ENCODE measurements at regions not wholly inside any gene's neighbourhood (a gene's known extent, or its start where the extent isn't known, plus 50 kb on each side); places are given as distances from the start of the nearest gene placed in this dataset.

DNA sequence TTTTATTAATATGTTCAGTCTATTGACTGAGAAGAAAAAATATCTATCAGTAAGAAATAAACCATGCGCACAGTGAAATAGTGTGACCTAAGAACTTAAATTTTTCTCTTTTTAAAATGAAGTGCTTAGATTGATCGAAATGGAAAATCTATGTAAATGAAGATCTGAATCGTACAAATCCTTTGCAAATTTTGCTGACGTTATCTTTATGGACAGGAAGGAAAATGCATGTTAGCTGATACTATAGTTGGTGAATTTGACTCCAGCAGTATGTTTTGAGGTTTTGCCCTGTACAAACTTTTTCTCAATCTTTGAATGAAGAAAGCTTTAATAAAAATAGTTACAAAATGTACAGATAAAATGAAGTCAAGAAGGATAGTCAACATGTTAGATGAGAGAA, 82.9 kb downstream of the NRN1 start:
- H3K9me3 ChIP-seq (ENCODE audit: control insufficient read depth, insufficient read depth, low read depth, low read length), result no peaks in the 10 kb centered on the region
- no peak for DNase-seq (ENCODE audit: low read depth in 2 of 2)
- no peak overlapping the region for H2AFZ ChIP-seq (ENCODE audit: low read length)
- no peak overlapping the region for H3K27ac ChIP-seq (ENCODE audit: insufficient read depth, low read length)
- no peaks in the 10 kb centered on the region for H4K20me1 ChIP-seq (ENCODE audit: control insufficient read depth, extremely low read depth, insufficient read depth, low read length)
- no peaks in the 10 kb centered on the region for H3K27me3 ChIP-seq (ENCODE audit: control insufficient read depth, insufficient read depth, low read length)
- no peak overlapping the region for H3K9ac ChIP-seq (ENCODE audit: insufficient read depth, low read length)
- H3K4me2 ChIP-seq (ENCODE audit: extremely low read depth, insufficient read depth, low read length), result no peak overlapping the region
- no peaks in the 10 kb centered on the region for H3K36me3 ChIP-seq (ENCODE audit: control insufficient read depth, insufficient read depth, low read length)
- no peak for TF ChIP-seq EZH2 (IDR thresholded peaks at IDR 0.05; ENCODE audit: low read length, missing control alignments)
- TF ChIP-seq, protein P1, sequence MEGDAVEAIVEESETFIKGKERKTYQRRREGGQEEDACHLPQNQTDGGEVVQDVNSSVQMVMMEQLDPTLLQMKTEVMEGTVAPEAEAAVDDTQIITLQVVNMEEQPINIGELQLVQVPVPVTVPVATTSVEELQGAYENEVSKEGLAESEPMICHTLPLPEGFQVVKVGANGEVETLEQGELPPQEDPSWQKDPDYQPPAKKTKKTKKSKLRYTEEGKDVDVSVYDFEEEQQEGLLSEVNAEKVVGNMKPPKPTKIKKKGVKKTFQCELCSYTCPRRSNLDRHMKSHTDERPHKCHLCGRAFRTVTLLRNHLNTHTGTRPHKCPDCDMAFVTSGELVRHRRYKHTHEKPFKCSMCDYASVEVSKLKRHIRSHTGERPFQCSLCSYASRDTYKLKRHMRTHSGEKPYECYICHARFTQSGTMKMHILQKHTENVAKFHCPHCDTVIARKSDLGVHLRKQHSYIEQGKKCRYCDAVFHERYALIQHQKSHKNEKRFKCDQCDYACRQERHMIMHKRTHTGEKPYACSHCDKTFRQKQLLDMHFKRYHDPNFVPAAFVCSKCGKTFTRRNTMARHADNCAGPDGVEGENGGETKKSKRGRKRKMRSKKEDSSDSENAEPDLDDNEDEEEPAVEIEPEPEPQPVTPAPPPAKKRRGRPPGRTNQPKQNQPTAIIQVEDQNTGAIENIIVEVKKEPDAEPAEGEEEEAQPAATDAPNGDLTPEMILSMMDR (conservative IDR thresholded peaks at IDR 0.05 in 1 of 2, IDR thresholded peaks at IDR 0.05 in 1 of 2; ENCODE audit: low read depth in 1 of 2, low read length in 2 of 2), result no peak
- H3K79me2 ChIP-seq (ENCODE audit: control insufficient read depth, insufficient read depth, low read length), result no peaks in the 10 kb centered on the region
- no peak overlapping the region for H3K4me3 ChIP-seq (replicated peaks in 1 of 4; ENCODE audit: control extremely low read depth in 1 of 4, insufficient read depth in 1 of 4, low read depth in 3 of 4, low read length in 4 of 4)
- no peaks in the 10 kb centered on the region for H3K4me1 ChIP-seq (ENCODE audit: control insufficient read depth, extremely low read depth, insufficient read depth, low read length)

DNA sequence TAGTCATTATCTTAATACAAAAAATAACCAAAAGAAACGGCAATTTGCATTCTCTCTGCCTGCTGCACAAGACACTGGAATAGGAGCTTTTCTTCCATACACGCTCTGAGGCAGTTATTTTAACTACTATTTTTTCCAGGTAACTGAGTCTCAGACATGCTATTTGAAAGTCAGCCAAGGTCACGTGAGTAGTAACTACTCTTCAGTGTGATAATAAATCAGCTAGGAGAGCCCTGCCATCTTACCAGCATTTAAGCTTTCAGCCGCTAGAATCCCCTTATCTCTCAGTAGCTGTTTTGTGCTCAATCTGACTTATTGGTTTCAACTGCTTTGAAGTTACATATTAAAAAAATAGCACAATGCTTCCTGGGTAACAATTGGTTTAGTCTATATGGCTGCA, 84.5 kb downstream of the NRN1 start:
- no peak for DNase-seq (ENCODE audit: low read depth in 2 of 2)
- Histone ChIP-seq H3K9me3 (ENCODE audit: control insufficient read depth, insufficient read depth, low read depth, low read length) (no peaks in the 10 kb centered on the region), H3K4me3 (replicated peaks in 1 of 4; ENCODE audit: control extremely low read depth in 1 of 4, insufficient read depth in 1 of 4, low read depth in 3 of 4, low read length in 4 of 4) (no peak overlapping the region), H3K27ac (ENCODE audit: insufficient read depth, low read length) (no peak overlapping the region), H3K4me2 (ENCODE audit: extremely low read depth, insufficient read depth, low read length) (no peak overlapping the region), H3K36me3 (ENCODE audit: control insufficient read depth, insufficient read depth, low read length) (no peaks in the 10 kb centered on the region), H3K27me3 (ENCODE audit: control insufficient read depth, insufficient read depth, low read length) (no peaks in the 10 kb centered on the region), H3K9ac (ENCODE audit: insufficient read depth, low read length) (no peak overlapping the region), H4K20me1 (ENCODE audit: control insufficient read depth, extremely low read depth, insufficient read depth, low read length) (no peaks in the 10 kb centered on the region), H3K4me1 (ENCODE audit: control insufficient read depth, extremely low read depth, insufficient read depth, low read length) (no peaks in the 10 kb centered on the region), H3K79me2 (ENCODE audit: control insufficient read depth, insufficient read depth, low read length) (no peaks in the 10 kb centered on the region), H2AFZ (ENCODE audit: low read length) (no peak overlapping the region)
- TF ChIP-seq EZH2 (IDR thresholded peaks at IDR 0.05; ENCODE audit: low read length, missing control alignments), result no peak
- TF ChIP-seq, protein P1 (conservative IDR thresholded peaks at IDR 0.05 in 1 of 2, IDR thresholded peaks at IDR 0.05 in 1 of 2; ENCODE audit: low read depth in 1 of 2, low read length in 2 of 2), result no peak

DNA sequence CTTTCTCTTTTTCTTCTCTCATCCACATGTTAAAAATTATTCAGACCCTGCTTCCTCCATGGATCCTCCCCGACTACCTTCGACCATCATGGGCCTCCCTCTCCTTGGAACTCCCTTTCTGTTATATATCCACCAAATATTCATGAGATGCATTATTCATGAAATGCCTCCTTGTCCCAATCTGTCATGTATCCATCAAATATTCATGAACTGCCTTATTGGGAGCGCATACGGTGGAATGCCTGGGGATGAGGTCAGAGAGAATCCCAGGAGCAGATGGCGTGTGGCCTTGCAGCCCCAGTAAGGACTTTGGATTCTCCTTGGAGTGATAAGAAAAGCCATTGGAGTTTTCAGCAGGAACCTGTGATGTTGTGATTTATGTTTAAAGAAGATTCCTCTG, 97.0 kb downstream of the NRN1 start:
- H3K27me3 ChIP-seq (ENCODE audit: control insufficient read depth, insufficient read depth, low read length), result no peaks in the 10 kb centered on the region
- no peak for TF ChIP-seq EZH2 (IDR thresholded peaks at IDR 0.05; ENCODE audit: low read length, missing control alignments)
- TF ChIP-seq, protein P1 (conservative IDR thresholded peaks at IDR 0.05 in 1 of 2, IDR thresholded peaks at IDR 0.05 in 1 of 2; ENCODE audit: low read depth in 1 of 2, low read length in 2 of 2), result no peak
- no peak overlapping the region for H3K4me2 ChIP-seq (ENCODE audit: extremely low read depth, insufficient read depth, low read length)

More for the DNA sequence above, 97.0 kb downstream of the NRN1 start:
- Histone ChIP-seq H3K9me3 (ENCODE audit: control insufficient read depth, insufficient read depth, low read depth, low read length) (no peaks in the 10 kb centered on the region), H3K4me3 (replicated peaks in 1 of 4; ENCODE audit: control extremely low read depth in 1 of 4, insufficient read depth in 1 of 4, low read depth in 3 of 4, low read length in 4 of 4) (no peak overlapping the region), H3K79me2 (ENCODE audit: control insufficient read depth, insufficient read depth, low read length) (no peaks in the 10 kb centered on the region), H4K20me1 (ENCODE audit: control insufficient read depth, extremely low read depth, insufficient read depth, low read length) (no peaks in the 10 kb centered on the region), H3K36me3 (ENCODE audit: control insufficient read depth, insufficient read depth, low read length) (no peaks in the 10 kb centered on the region), H3K27ac (ENCODE audit: insufficient read depth, low read length) (no peak overlapping the region), H3K4me1 (ENCODE audit: control insufficient read depth, extremely low read depth, insufficient read depth, low read length) (peaks cover 8% of the 10 kb centered on the region), H3K9ac (ENCODE audit: insufficient read depth, low read length) (no peak overlapping the region), H2AFZ (ENCODE audit: low read length) (no peak overlapping the region)
- no peak for DNase-seq (ENCODE audit: low read depth in 2 of 2)

Measured in fibroblast of lung (primary cell).